ENCODE measurements at regions not wholly inside any gene's neighbourhood (a gene's known extent, or its start where the extent isn't known, plus 50 kb on each side); places are given as distances from the start of the nearest gene placed in this dataset.
"Not testable (repeated sequence)": the region's sequence is repeated elsewhere in the genome, so short reads cannot be mapped to it uniquely, and the experiment has no call there.

DNA sequence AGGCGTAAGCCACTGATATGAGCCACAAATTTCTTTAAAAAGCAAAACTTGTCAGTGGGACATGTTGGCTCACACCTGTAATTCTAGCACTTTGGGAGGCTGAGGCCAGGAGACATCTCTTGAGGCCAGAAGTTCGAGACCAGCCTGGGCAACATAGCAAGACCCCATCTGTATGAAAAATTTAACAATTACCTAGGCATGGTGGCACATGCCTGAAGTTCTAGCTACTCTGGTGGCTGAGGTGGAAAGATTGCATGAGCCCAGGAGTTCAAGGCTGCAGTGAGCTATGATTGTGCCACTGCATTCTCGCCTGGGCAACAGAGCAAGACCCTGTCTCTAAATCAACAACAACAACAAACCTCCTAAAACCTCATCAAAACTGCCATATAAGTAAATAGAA lies 147.6 kb upstream of the BARHL2 start:
- no peak for DNase-seq (ENCODE audit: low read depth)
- TF ChIP-seq, protein P1, sequence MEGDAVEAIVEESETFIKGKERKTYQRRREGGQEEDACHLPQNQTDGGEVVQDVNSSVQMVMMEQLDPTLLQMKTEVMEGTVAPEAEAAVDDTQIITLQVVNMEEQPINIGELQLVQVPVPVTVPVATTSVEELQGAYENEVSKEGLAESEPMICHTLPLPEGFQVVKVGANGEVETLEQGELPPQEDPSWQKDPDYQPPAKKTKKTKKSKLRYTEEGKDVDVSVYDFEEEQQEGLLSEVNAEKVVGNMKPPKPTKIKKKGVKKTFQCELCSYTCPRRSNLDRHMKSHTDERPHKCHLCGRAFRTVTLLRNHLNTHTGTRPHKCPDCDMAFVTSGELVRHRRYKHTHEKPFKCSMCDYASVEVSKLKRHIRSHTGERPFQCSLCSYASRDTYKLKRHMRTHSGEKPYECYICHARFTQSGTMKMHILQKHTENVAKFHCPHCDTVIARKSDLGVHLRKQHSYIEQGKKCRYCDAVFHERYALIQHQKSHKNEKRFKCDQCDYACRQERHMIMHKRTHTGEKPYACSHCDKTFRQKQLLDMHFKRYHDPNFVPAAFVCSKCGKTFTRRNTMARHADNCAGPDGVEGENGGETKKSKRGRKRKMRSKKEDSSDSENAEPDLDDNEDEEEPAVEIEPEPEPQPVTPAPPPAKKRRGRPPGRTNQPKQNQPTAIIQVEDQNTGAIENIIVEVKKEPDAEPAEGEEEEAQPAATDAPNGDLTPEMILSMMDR (IDR thresholded peaks at IDR 0.05; ENCODE audit: low read length, missing control alignments) = no peak
- no peak overlapping the region for H3K4me3 ChIP-seq (replicated peaks; ENCODE audit: low read depth, low read length)

DNA sequence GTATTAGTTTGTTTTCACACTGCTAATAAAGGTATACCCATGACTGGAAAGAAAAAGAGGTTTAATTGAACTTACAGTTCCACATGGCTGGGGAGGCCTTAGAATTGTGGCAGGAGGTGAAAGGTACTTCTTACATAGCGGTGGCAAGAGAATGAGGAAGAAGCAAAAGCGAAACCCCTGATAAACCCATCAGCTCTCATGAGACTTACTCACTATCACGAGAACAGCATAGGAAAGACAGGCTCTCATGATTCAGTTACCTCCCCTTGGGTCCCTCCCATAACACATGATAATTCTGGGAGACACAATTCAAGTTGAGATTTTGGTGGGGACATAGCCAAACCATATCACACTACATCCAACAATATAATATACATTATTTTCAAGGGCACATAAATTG lies 145.7 kb upstream of the BARHL2 start:
- no peak overlapping the region for H3K4me3 ChIP-seq (replicated peaks; ENCODE audit: low read depth, low read length)
- DNase-seq (ENCODE audit: low read depth) = no peak
- TF ChIP-seq, protein P1 (IDR thresholded peaks at IDR 0.05; ENCODE audit: low read length, missing control alignments) = no peak

GRCh38 chr1:90861421-90861820 lies 144.3 kb upstream of the BARHL2 start:
- H3K4me3 ChIP-seq (replicated peaks; ENCODE audit: low read depth, low read length) = not testable (repeated sequence)

GRCh38 chr1:90856463-90857007 lies 139.4 kb upstream of the BARHL2 start:
- DNase-seq (ENCODE audit: low read depth) = no peak
- TF ChIP-seq, protein P1 (IDR thresholded peaks at IDR 0.05; ENCODE audit: low read length, missing control alignments) = no peak
- H3K4me3 ChIP-seq (replicated peaks; ENCODE audit: low read depth, low read length) = no peak overlapping the region

More at GRCh38 chr1:90861421-90861820, 144.3 kb upstream of the BARHL2 start:
- DNase-seq (ENCODE audit: low read depth) = not testable (repeated sequence)

- H3K4me3 ChIP-seq (replicated peaks; ENCODE audit: low read depth, low read length) = no peak overlapping the region
- no peak for DNase-seq (ENCODE audit: low read depth)
- TF ChIP-seq, protein P1 (IDR thresholded peaks at IDR 0.05; ENCODE audit: low read length, missing control alignments) = no peak
Observed at GRCh38 chr1:90854397-90854924, 137.4 kb upstream of the BARHL2 start.

DNA sequence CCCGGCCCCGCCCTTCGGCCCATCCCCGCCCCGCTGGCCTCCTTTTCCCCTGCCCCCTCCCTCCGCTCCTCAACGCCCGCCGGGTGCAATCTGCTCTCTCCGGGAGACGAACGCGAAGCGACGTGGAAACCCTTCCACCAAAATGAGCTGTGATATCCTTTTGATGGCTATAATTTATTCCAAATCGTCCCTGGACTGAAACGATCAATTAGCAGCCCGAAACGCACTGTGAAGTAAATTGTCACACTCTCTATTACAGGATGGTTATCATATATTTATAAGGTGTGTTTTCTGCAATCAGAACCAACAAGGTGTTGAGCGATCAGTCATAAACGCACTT lies 134.6 kb upstream of the BARHL2 start:
- H3K4me3 ChIP-seq (replicated peaks; ENCODE audit: low read depth, low read length) = peak overlapping the region; percentile 57
- TF ChIP-seq, protein P1 (IDR thresholded peaks at IDR 0.05; ENCODE audit: low read length, missing control alignments) = no peak

GRCh38 chr1:90850898-90851710 lies 134.0 kb upstream of the BARHL2 start:
- H3K4me3 ChIP-seq (replicated peaks; ENCODE audit: low read depth, low read length) = peak overlapping the region; percentile 57
- TF ChIP-seq, protein P1 (IDR thresholded peaks at IDR 0.05; ENCODE audit: low read length, missing control alignments) = peak; percentile 15
- DNase-seq (ENCODE audit: low read depth) = peak; percentile 71

More for the DNA sequence above, 134.6 kb upstream of the BARHL2 start:
- no peak for DNase-seq (ENCODE audit: low read depth)

Data from fibroblast of pulmonary artery (primary cell).